SK-N-SH (cell line): ENCODE measurements at regions not wholly inside any gene's neighbourhood (a gene's known extent, or its start where the extent isn't known, plus 50 kb on each side); places are given as distances from the start of the nearest gene placed in this dataset.
A peak's percentile ranks its signal among the peaks of the same experiment; 100 is the strongest.

Experiments used
- CTCF ChIA-PET: fragments of 300-600, 350-600 bp; formaldehyde crosslinking; extraction: SDS; loops from one replicate; lab custom pipeline; 2021; lab: Yijun Ruan, JAX
- POLR2A ChIA-PET: fragments of 350-600 bp; sonication (Branson Sonifier 250); formaldehyde crosslinking; extraction: SDS; loops from one replicate; lab custom pipeline; 2020; ENCODE audit warnings: antibody characterized with exemption, inconsistent platforms; lab: Yijun Ruan, JAX
- DNase-seq: peaks from one replicate; pipeline ENCODE4 v3.0.0; 2012
- H2AFZ ChIP-seq: fragments of 200-600 bp; sonication (generic); 2 replicates; pipeline ENCODE4 v1.8.1; 2016; ENCODE audit warnings: antibody characterized with exemption, mild to moderate bottlenecking, low read depth
- H3F3A ChIP-seq: fragments of 200-600 bp; sonication (generic); replicated peaks from 2 replicates; pipeline ENCODE3; 2016; ENCODE audit warnings: antibody characterized with exemption, mild to moderate bottlenecking; ENCODE audit not compliant: insufficient read depth
- H3K27ac ChIP-seq, 2 experiments: fragments of 200-500 bp in 1 of 2; fragments of 200-600 bp in 1 of 2; sonication (Bioruptor generic) in 1 of 2; sonication (generic), shearing (Covaris generic) in 1 of 2; 2 replicates each; pipeline versions ENCODE4 v1.5.1 to v1.6.1; 2014 to 2016; ENCODE audit warnings: low read depth in 2 of 2, inconsistent platforms in 1 of 2, low read length in 1 of 2, mild to moderate bottlenecking in 1 of 2, mixed read lengths in 1 of 2
- H3K27me3 ChIP-seq: fragments of 200-600 bp; sonication (generic), shearing (Covaris generic); 2 replicates; pipeline ENCODE4 v1.6.1; 2016; ENCODE audit warnings: mixed run types; ENCODE audit not compliant: insufficient read depth
- H3K36me3 ChIP-seq, 2 experiments: fragments of 200-500 bp in 1 of 2; fragments of 200-600 bp in 1 of 2; sonication (Bioruptor generic) in 1 of 2; sonication (generic) in 1 of 2; replicated peaks in 1 of 2; 2 replicates each; pipeline versions ENCODE3 to v1.5.1; 2014 to 2016; ENCODE audit warnings: low read length in 1 of 2, mild to moderate bottlenecking in 1 of 2; ENCODE audit not compliant: insufficient read depth in 2 of 2, control insufficient read depth in 1 of 2
- H3K4me1 ChIP-seq, 2 experiments: fragments of 200-500 bp in 1 of 2; fragments of 200-600 bp in 1 of 2; sonication (Bioruptor generic) in 1 of 2; sonication (generic), shearing (Covaris generic) in 1 of 2; 2 replicates each; pipeline versions ENCODE4 v1.5.1 to v1.6.1; 2014 to 2016; ENCODE audit warnings: low read depth in 1 of 2, low read length in 1 of 2, mixed run types in 1 of 2; ENCODE audit not compliant: insufficient read depth in 2 of 2, control insufficient read depth in 1 of 2
- H3K4me2 ChIP-seq: fragments of 200-600 bp; sonication (generic), shearing (Covaris generic); 2 replicates; pipeline ENCODE4 v1.6.1; 2017; ENCODE audit warnings: mixed run types
- H3K4me3 ChIP-seq, 2 experiments: fragments of 200-500 bp in 1 of 2; fragments of 200-600 bp in 1 of 2; sonication (Bioruptor generic) in 1 of 2; sonication (generic), shearing (Covaris generic) in 1 of 2; 2 replicates each; pipeline versions ENCODE4 v1.5.1 to v1.8.1; 2014 to 2016; ENCODE audit warnings: low read depth in 2 of 2, inconsistent platforms in 1 of 2, low read length in 1 of 2, mild to moderate bottlenecking in 1 of 2, mixed read lengths in 1 of 2, moderate library complexity in 1 of 2
- H3K79me2 ChIP-seq: fragments of 200-600 bp; sonication (generic); 2 replicates; pipeline ENCODE4 v1.8.1; 2017; ENCODE audit warnings: mild to moderate bottlenecking; ENCODE audit not compliant: insufficient read depth
- H3K9ac ChIP-seq: fragments of 200-600 bp; sonication (generic); 2 replicates; pipeline ENCODE4 v1.6.1; 2017; ENCODE audit warnings: mixed run types
- H3K9me2 ChIP-seq: fragments of 200-600 bp; sonication (generic); 2 replicates; pipeline ENCODE4 v1.6.1; 2017; ENCODE audit warnings: mixed run types
- H3K9me3 ChIP-seq: fragments of 200-600 bp; sonication (generic); 2 replicates; pipeline ENCODE4 v1.6.1; 2017; ENCODE audit warnings: mixed run types, mild to moderate bottlenecking, moderate library complexity
- H4K20me1 ChIP-seq: fragments of 200-600 bp; sonication (generic); 2 replicates; pipeline ENCODE4 v1.6.1; 2017; ENCODE audit warnings: mild to moderate bottlenecking, mixed run types; ENCODE audit not compliant: insufficient read depth
- CHD2 ChIP-seq: fragments of 150-350 bp; IDR thresholded peaks from 2 replicates; pipeline ENCODE4 v1.6.1; 2018; ENCODE audit warnings: low read length; ENCODE audit not compliant: partially characterized antibody
- CTCF ChIP-seq: fragments of 200-600 bp; sonication (generic); IDR thresholded peaks from 2 replicates; pipeline ENCODE4 v1.6.1; 2017; ENCODE audit warnings: antibody characterized with exemption, mild to moderate bottlenecking, moderate library complexity
- ELF1 ChIP-seq: IDR thresholded peaks from 2 replicates; pipeline ENCODE4 v1.4.0; 2012
- EP300 ChIP-seq, 2 experiments: IDR thresholded peaks; 2 replicates each; pipeline versions ENCODE4 v1.4.0 to v1.6.1; 2012; ENCODE audit warnings: borderline replicate concordance in 1 of 2, low read depth in 1 of 2, low read length in 1 of 2
- FOXJ3 ChIP-seq: sonication (generic); formaldehyde crosslinking; IDR thresholded peaks from 2 replicates; pipeline ENCODE4 v1.5.1; 2020; ENCODE audit warnings: mild to moderate bottlenecking, missing genetic modification reagents
- FOXM1 ChIP-seq: IDR thresholded peaks from 2 replicates; pipeline ENCODE4 v1.4.0; 2012; ENCODE audit warnings: low read depth, mild to moderate bottlenecking
- GABPA ChIP-seq: IDR thresholded peaks from 2 replicates; pipeline ENCODE4 v1.4.0; 2012; ENCODE audit warnings: low read depth, mild to moderate bottlenecking
- GATA2 ChIP-seq: sonication (generic); formaldehyde crosslinking; IDR thresholded peaks from 2 replicates; pipeline ENCODE4 v1.5.0; 2020; ENCODE audit warnings: mild to moderate bottlenecking, missing genetic modification reagents
- JUND ChIP-seq: IDR thresholded peaks from 2 replicates; pipeline ENCODE4 v1.4.0; 2012
- MAX ChIP-seq: IDR thresholded peaks from 2 replicates; pipeline ENCODE4 v1.4.0; 2012; ENCODE audit warnings: low read depth
- MEF2A ChIP-seq: IDR thresholded peaks from 2 replicates; pipeline ENCODE4 v1.4.0; 2012; ENCODE audit warnings: low read depth, borderline replicate concordance
- MXI1 ChIP-seq: IDR thresholded peaks from 2 replicates; pipeline ENCODE4 v1.6.1; 2012; ENCODE audit warnings: mild to moderate bottlenecking, low read depth, low read length, improper control_type of control experiment
- NFIC ChIP-seq: IDR thresholded peaks from 2 replicates; pipeline ENCODE4 v1.4.0; 2012; ENCODE audit warnings: borderline replicate concordance
- NRF1 ChIP-seq: IDR thresholded peaks from 2 replicates; pipeline ENCODE4 v1.6.1; 2012; ENCODE audit warnings: low read depth, mild to moderate bottlenecking, low read length
- RCOR1 ChIP-seq: fragments of 150-350 bp; IDR thresholded peaks from 2 replicates; pipeline ENCODE4 v1.6.1; 2017; ENCODE audit warnings: antibody characterized with exemption, low read length
- SIN3A ChIP-seq: IDR thresholded peaks from 2 replicates; pipeline ENCODE4 v1.6.1; 2012; ENCODE audit warnings: low read depth, mild to moderate bottlenecking, low read length, moderate library complexity, borderline replicate concordance
- SMC3 ChIP-seq: IDR thresholded peaks from 2 replicates; pipeline ENCODE4 v1.6.1; 2012; ENCODE audit warnings: low read depth, low read length, improper control_type of control experiment
- TAF1 ChIP-seq: IDR thresholded peaks from 2 replicates; pipeline ENCODE4 v1.6.1; 2012; ENCODE audit warnings: low read depth, mild to moderate bottlenecking, low read length, moderate library complexity, borderline replicate concordance
- TCF12 ChIP-seq: IDR thresholded peaks from 2 replicates; pipeline ENCODE4 v1.4.0; 2012
- USF1 ChIP-seq: IDR thresholded peaks from 2 replicates; pipeline ENCODE4 v1.4.0; 2012; ENCODE audit warnings: low read depth, borderline replicate concordance
- USF2 ChIP-seq: fragments of 150-350 bp; IDR thresholded peaks from 2 replicates; pipeline ENCODE4 v1.6.1; 2017; ENCODE audit warnings: antibody characterized with exemption, low read length, low read depth, borderline replicate concordance
- YY1 ChIP-seq: IDR thresholded peaks from 2 replicates; pipeline ENCODE4 v1.4.0; 2012; ENCODE audit warnings: low read depth, mild to moderate bottlenecking
- WGBS: methylation state at CpG from one replicate; pipeline ENCODE4 v1.1.6; 2017; ENCODE audit warnings: low lambda C conversion rate; 5-methylcytosine and 5-hydroxymethylcytosine counted together
- TF ChIP-seq, protein P1 (sequence below): fragments of 150-350 bp; IDR thresholded peaks from 2 replicates; pipeline ENCODE4 v1.6.1; 2016; ENCODE audit warnings: mild to moderate bottlenecking, low read depth, low read length

- peak overlapping the region; percentile 50 for H3K4me2 ChIP-seq
- no peaks in the 10 kb centered on the region for H3K79me2 ChIP-seq
- H3K4me1 ChIP-seq, result peaks cover 42 to 46% of the 10 kb centered on the region in 2 experiments; a peak in 3 of 4 replicates
- no peaks in the 10 kb centered on the region for H3K36me3 ChIP-seq
- no peak for DNase-seq
- H2AFZ ChIP-seq, result no peak overlapping the region; the same call in 1 of the 2 replicates
- ChIA-PET POLR2A (no interaction called here), CTCF (interaction anchor here (0.6 to 2.4 kb wide), 9 partner anchors 7 to 218 kb away, joined by 3 to 12 read pairs (median 3); no protein-coding TSS in a partner anchor)
- TF ChIP-seq FOXJ3 (no peak), RCOR1 (no peak)
- no peaks in the 10 kb centered on the region for H3K27me3 ChIP-seq
- H3K27ac ChIP-seq, result peak overlapping the region; percentile 52 to 56
- WGBS, result 69% methylated on average over 5 of the region's 12 CpGs
- peaks cover 18% of the 10 kb centered on the region for H3F3A ChIP-seq
- no peaks in the 10 kb centered on the region for H4K20me1 ChIP-seq
- H3K4me3 ChIP-seq, result no peak overlapping the region
- peak overlapping the region; percentile 5; the same call in 1 of the 2 replicates for H3K9ac ChIP-seq
- H3K9me3 ChIP-seq, result no peaks in the 10 kb centered on the region
- no peaks in the 10 kb centered on the region for H3K9me2 ChIP-seq
Observed at GRCh38 chr15:70504988-70505387, 258.4 kb downstream of the UACA start.

DNA sequence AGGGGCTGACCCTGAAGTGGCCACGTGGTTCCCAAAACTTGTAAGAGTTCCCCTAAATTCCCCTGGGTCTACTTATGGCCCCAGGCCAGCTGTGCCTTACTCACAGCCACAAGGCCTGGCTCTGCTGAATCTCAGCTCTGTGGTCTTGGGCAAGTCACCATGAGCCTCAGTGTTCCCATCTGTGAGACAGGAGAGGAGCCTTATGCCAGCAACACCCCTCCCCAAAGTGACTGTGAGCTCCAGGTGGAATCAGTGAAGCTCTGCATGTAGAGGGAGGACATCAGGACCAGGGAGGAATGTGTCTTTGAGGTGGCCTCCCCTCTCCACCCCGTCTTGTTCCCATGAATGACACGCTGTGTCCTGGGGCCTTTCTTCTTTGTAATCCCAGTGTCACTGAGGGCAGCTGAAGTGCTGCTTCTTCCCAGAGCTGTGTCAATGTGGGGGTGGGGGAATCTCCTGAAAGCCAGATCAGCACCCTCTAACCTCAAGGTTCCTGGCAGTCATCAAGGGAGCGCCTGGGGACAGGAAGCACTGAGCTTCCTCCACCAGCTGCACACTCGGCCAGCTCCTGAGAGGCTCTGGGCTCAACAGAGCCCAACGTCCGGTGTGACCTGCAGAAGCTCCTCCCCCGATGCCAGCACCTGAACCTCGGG is 258.9 kb downstream of the UACA start:
- POLR2A ChIA-PET, result no interaction called here
- H3K9me3 ChIP-seq, result no peaks in the 10 kb centered on the region
- no peaks in the 10 kb centered on the region for H3K36me3 ChIP-seq
- peak overlapping the region; percentile 50; the same call in 1 of the 2 replicates for H3K4me2 ChIP-seq
- H3K27me3 ChIP-seq, result no peaks in the 10 kb centered on the region
- no peak overlapping the region for H3K4me3 ChIP-seq
- whole genome bisulfite sequencing, result 50% methylated on average over 4 of the region's 9 CpGs
- peak overlapping the region in 1 of 2 experiments; percentile 56; a peak in 2 of 4 replicates for H3K27ac ChIP-seq
- H3K79me2 ChIP-seq, result no peaks in the 10 kb centered on the region
- no peak overlapping the region for H2AFZ ChIP-seq
- CTCF ChIA-PET, result interaction anchor here (0.6 to 2.4 kb wide), 7 partner anchors 8 to 1029 kb away, joined by 3 to 12 read pairs (median 3); no protein-coding TSS in a partner anchor
- H3K9me2 ChIP-seq, result no peaks in the 10 kb centered on the region
- no peak overlapping the region for H3K9ac ChIP-seq
- H3F3A ChIP-seq, result peaks cover 18% of the 10 kb centered on the region
- H3K4me1 ChIP-seq, result peaks cover 46% of the 10 kb centered on the region in 2 experiments; a peak in 3 of 4 replicates
- peak; percentile 62 for DNase-seq
- H4K20me1 ChIP-seq, result no peaks in the 10 kb centered on the region
- TF ChIP-seq ELF1 (no peak), USF1 (no peak), FOXJ3 (no peak), NFIC (peak; percentile 56; the same call in 1 of the 2 replicates), NRF1 (no peak), GABPA (no peak), YY1 (no peak), MXI1 (no peak), JUND (no peak), USF2 (no peak), GATA2 (no peak), TAF1 (no peak), FOXM1 (no peak), EP300 (IDR thresholded peaks at IDR 0.05; ENCODE audit: borderline replicate concordance in 1 of 2, low read depth in 1 of 2, low read length in 1 of 2) (peak in 1 of 2 experiments; percentile 17; a peak in 1 of 4 replicates), TCF12 (peak; percentile 76), SIN3A (no peak), MAX (0 out of 2 replicates have a peak, but pooled peaks have one; percentile 21), CHD2 (no peak), MEF2A (no peak), CTCF (no peak), SMC3 (no peak)
- TF ChIP-seq, protein P1, sequence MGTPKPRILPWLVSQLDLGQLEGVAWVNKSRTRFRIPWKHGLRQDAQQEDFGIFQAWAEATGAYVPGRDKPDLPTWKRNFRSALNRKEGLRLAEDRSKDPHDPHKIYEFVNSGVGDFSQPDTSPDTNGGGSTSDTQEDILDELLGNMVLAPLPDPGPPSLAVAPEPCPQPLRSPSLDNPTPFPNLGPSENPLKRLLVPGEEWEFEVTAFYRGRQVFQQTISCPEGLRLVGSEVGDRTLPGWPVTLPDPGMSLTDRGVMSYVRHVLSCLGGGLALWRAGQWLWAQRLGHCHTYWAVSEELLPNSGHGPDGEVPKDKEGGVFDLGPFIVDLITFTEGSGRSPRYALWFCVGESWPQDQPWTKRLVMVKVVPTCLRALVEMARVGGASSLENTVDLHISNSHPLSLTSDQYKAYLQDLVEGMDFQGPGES, result no peak
